Thyroid gland (tissue), 4 donors: ENCODE measurements at regions not wholly inside any gene's neighbourhood (a gene's known extent, or its start where the extent isn't known, plus 50 kb on each side); places are given as distances from the start of the nearest gene placed in this dataset.

ENCODE experiments used
- CTCF ChIP-seq, 6 experiments: fragments of 200-600 bp in 3 of 6; fragments of 450-650 bp in 3 of 6; sonication (generic) in 3 of 6; IDR thresholded peaks; one replicate each; pipeline ENCODE4 v1.5.1; 2016 to 2019; ENCODE audit warnings: antibody characterized with exemption in 6 of 6, mild to moderate bottlenecking in 2 of 6, inconsistent platforms in 1 of 6, moderate library complexity in 1 of 6
- POLR2A ChIP-seq, 2 donors: fragments of 450-650 bp; IDR thresholded peaks; one replicate each; pipeline ENCODE4 v1.6.1; 2017; ENCODE audit warnings: antibody characterized with exemption in 2 of 2, mild to moderate bottlenecking in 2 of 2, moderate library complexity in 1 of 2

GRCh38 chr6:104484626-104485025, 375.1 kb downstream of the HACE1 start:
- TF ChIP-seq CTCF (IDR thresholded peaks at IDR 0.05) (no peak), POLR2A (IDR thresholded peaks at IDR 0.05) (no peak)
